NCI-H526 (cell line): ENCODE measurements at regions not wholly inside any gene's neighbourhood (a gene's known extent, or its start where the extent isn't known, plus 50 kb on each side); places are given as distances from the start of the nearest gene placed in this dataset.

ENCODE experiments used
- DNase-seq, 2 experiments: peaks; one replicate each; lab custom pipeline; 2025; lab: John Stamatoyannopoulos, UW

- DNase-seq: no peak
Observed at GRCh38 chr2:238963161-238963970, 115.5 kb downstream of the TWIST2 start.

DNA sequence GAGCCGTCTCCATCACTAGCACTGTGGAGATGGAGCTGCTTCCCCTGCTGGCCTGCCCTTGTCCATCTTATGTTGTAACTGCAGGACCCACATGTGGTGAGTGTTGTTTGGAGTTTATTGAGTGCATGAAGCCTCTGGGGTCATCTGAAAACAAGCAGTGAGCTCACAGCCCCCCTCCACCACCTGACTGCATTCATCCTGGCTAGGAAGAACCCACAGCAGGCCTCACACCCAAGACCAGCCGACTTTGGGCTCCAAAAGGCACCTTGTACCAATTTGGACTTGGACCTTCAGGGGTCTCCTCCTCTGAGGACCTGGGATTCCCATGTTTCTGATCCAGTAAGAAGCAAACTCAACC lies 116.1 kb downstream of the TWIST2 start:
- no peak for DNase-seq

GRCh38 chr2:238964544-238965067 lies 116.7 kb downstream of the TWIST2 start:
- DNase-seq: no peak

DNA sequence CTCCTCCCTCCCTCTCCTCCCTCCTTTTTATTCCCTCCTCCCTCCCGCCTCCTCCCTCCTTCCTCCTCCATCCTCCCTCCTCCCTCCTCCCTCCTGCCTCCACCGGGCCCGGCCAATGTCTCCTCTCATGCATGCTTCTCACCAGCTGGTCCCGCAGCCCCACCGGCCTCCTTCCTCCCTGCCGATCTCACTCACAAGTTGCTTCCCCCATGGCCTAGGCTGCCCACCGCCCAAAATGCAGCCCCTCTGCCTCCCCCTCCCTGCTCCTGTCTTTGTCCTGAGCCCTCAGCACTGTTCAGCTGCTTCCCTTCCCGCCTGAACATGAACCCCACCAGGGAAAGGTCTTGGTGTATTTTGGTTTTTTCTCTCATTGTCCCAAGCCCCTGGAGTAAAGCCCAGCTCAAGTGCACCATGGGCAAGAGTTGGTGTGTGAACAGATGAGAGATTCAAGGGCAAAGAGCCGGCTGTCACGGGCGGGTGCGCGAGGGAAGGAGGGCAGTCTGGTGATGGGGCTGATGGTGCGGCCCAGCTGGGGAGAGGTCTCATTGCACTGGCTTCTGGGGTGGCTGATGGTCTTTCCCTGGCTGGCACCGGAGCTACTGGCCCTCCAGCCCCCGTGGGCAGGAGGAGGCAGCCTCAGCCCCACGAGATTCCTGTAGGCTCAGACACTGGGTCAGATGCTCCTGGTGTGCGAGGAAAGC lies 117.6 kb downstream of the TWIST2 start:
- DNase-seq: peak in 1 of 2 experiments; percentile 20

DNA sequence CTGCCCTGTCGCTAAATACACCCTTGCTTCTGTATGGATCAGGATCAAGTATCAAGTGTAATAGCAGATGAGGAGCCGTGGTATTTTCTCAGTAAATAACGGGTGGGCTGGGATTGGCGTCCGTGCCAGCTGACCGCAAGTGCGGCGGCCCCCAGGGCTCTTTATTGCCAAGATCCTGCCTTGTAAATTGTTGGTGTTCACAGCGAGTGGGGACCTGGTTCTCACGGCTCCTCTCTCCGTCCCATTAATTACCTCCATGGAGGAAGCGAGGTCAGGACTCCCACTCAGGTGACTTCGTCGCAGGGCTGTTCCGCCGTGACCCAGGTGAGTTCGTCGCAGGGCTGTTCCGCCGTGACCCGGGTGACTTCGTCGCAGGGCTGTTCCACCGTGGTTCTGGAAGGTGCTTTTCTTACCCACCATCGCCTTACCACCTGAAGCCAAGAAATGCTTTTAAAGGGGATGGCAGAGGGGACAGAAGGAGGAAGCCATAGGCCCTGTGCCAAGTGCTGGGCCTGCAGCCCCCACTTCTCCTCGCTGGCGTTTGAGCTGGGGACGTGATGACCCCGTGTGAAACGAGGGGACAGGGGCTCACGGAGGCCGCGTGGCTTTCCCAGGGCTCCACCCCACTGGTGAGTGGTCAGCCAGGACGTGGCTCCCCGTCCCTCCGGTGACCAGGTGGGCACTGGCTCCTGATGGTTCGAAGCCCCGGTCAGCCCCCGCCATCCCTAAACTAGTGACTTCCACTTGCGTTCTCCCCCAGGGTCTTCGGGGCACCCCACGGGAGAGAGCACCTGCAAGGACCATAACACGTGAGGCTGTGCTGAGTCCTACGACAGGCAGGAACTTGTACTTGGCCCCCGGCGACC lies 118.4 kb downstream of the TWIST2 start:
- no peak for DNase-seq

GRCh38 chr2:238967031-238967977 lies 119.4 kb downstream of the TWIST2 start:
- peak in 1 of 2 experiments; percentile 52 for DNase-seq

DNA sequence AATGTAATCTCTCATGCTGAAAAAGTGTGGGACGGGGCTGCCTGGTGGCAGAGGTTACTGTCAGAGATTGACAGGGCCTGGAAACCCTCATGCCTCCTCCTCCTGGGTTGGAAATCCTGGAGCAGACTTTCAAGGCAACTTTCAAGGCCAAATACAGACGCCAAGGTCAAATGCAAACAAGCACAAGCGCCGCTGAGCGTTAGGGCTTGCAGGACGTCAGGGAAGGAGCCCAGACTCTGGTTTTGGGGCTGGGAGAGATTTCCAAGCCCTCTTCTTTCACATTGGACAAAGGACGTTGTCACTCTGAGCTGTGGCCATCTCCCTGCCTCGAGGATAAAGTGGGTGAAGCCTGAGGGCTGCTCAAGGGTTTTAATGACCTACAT lies 120.1 kb downstream of the TWIST2 start:
- no peak for DNase-seq

DNA sequence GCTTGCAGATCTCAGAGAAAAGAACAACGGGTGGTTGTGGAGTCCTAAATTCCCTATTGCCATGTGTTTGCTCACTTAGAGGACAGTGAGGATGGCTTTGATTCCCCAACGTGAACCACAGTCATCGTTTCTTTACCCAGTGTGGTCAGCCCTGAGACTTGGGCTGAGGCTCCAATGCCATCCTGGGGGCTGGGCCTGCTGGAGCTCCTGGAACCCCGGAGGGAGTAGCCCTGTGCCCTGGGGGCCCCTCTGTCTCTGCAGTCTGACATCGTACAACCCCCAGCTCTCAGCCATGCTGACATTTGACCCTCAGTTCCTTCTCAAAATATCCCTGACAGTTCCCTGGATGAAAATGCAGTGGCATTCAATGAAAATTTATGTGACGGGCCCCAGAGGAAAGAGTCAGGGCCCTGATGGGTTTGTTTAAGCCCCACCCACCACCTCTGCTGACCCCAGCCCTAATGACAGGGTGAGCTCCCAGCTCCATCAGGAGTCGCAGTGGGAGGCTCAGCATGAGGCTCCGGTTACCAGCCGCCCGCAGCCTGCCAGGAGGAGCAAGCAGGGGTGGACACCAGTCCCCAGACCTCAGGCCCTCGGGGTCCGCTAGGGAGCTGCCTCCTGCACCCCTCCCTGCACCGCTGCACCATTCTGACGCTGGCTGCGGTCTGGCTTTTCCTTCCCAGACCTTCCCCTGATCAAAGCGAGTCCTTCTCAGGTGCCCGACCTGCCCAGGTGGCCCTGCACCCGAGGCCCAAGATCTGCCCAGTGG lies 120.9 kb downstream of the TWIST2 start:
- no peak for DNase-seq

GRCh38 chr2:238969857-238970256 lies 122.0 kb downstream of the TWIST2 start:
- no peak for DNase-seq

GRCh38 chr2:238970553-238971081 lies 122.7 kb downstream of the TWIST2 start:
- DNase-seq: peak in 1 of 2 experiments; percentile 56

- DNase-seq: no peak
Observed at GRCh38 chr2:238971318-238972145, 123.6 kb downstream of the TWIST2 start.

DNA sequence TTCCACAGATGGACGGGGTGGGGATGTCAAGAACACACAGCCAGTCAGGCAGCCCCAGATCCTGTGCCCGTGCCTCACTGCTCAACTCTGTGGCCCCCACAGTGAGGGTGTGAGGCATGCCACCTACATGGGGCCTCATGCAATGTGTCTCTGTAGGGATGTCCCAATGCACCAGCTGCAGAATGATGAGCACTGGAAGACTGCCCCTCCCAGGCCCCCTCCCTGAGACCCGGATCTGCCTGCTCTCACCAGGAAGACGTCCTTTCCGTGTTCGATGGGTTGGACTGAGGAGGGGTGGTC lies 124.2 kb downstream of the TWIST2 start:
- DNase-seq: no peak

- no peak for DNase-seq
Observed at GRCh38 chr2:238973038-238973739, 125.3 kb downstream of the TWIST2 start.

DNA sequence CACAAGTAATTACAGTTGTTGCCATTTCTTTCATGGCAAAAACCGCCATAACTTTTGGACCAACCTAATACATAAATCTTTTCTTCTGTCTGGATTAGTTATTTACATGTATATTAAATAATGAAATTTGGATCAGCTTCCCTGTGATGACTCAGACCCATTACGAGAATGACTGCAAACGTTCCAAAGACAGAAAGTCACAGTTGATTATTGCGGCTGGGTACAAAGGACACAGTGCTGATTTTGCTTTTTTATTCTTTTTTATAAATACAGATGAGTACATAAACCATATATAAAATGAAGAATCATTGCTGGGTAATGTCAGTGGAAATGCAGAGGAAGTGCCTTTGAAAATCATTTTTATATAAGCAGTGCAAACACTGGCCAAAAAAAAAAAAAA lies 126.2 kb downstream of the TWIST2 start:
- DNase-seq: no peak

DNA sequence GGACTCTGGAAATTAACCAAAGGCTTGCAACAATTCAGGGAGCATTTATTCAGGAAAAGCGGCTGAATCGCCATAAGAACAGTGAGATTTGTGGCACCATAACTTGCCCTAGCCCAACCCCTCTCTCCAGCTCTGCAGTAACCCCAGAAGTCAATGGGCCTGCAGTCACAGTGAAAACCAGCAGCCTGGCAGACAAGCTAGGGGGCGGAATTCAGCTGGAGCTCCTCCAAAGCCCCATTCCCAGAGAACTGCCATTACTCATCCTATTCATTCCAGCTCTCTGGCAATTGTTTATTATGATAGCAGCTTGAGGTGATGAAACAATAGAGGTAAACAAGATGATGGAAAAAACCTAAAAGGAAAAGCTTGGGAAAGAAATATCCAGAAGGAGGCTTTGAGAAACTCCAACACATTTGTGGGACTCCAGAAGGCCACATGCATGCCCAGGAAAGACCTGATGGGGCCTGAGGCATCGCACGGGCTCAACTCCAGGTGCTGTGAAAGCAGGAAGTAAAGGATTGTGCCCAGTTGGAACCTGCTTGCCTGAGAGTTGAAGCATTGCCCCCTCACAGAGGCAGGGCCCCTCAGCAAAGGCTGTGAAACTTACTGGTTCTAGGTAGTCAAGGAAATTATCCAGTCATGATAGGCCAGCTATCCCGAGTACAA lies 126.7 kb downstream of the TWIST2 start:
- no peak for DNase-seq

DNA sequence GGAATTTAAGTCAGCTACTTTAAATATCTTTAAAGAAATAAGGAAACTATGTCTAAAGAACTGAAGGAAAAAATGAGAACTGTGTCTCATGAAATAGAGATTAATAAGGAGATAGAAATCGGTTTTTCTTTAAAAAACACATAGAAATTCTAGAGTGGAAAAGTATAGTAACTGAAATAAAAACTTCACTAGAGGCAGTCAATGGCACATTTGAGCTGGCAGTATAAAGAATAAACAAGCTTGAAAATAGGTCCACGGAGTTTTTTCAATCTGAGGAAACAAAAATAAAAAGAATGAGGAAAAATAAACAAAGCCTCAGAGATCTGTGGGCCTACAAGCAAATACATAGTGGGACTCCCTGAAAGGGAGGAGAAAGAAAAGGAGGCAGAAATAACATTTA lies 127.5 kb downstream of the TWIST2 start:
- no peak for DNase-seq

DNA sequence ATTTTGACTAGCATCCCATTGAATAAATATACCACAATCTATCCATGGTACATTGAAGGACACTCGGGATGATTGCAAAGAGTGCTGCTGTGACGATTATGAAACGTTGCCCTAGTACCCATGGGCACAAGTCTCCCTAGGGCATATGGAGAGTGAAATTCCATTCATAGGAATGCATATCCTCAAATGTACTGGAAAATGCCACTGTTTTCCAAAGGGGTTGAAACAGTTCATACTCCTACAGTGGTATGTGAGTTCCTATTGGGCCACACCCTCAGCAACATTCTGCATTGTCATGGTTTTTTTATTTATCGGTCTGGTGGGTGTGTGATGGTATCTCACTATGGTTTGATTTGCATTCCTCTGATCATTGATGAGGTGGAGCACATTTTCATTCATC lies 130.6 kb downstream of the TWIST2 start:
- DNase-seq: no peak

DNA sequence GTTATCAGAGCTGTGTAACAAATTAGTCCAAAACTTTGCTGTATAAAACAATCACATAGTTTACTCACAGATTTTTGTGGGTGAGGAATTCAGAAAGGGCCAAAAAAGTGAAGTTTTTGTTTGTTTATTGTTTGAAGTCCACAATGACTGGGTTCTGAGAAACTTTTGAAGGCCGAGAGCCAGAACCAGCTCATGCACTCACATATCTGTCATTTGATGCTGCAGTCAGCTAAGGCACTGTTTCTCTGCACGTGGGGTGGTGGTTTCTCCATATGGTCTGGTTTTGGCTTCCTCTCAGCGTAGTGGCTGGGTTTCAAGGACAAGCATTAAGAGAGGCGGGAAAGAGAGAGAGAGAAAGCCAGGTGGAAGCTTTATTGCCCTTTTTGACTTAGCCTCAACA lies 131.8 kb downstream of the TWIST2 start:
- no peak for DNase-seq
